Cardiac muscle cell (in vitro differentiated cells and primary cell): ENCODE measurements at regions not wholly inside any gene's neighbourhood (a gene's known extent, or its start where the extent isn't known, plus 50 kb on each side); places are given as distances from the start of the nearest gene placed in this dataset.
A peak's percentile ranks its signal among the peaks of the same experiment; 100 is the strongest.

Experiments
- DNase-seq, 2 donors: peaks; one replicate each; pipeline versions ENCODE4 v3.0.0 to v3.0.0-alpha.2; 2010 to 2017; ENCODE audit warnings: low read depth in 1 of 2, low spot score in 1 of 2
- H3K27ac ChIP-seq: fragments of 200-600 bp; sonication (generic); 2 replicates; pipeline ENCODE4 v1.5.1; 2016
- H3K27me3 ChIP-seq: fragments of 200-600 bp; sonication (generic); 2 replicates; pipeline ENCODE4 v1.6.0; 2016; ENCODE audit warnings: control low read depth
- H3K36me3 ChIP-seq: fragments of 200-600 bp; sonication (generic); 2 replicates; pipeline ENCODE4 v1.5.1; 2016; ENCODE audit warnings: control low read depth
- H3K4me1 ChIP-seq: fragments of 200-600 bp; sonication (generic); 2 replicates; pipeline ENCODE4 v1.8.1; 2017; ENCODE audit warnings: low read depth, mild to moderate bottlenecking, mixed run types
- H3K4me3 ChIP-seq: fragments of 200-600 bp; sonication (generic); 2 replicates; pipeline ENCODE4 v1.5.1; 2016; ENCODE audit warnings: mild to moderate bottlenecking
- H3K9me3 ChIP-seq: fragments of 200-600 bp; sonication (generic); 2 replicates; pipeline ENCODE4 v1.5.1; 2017; ENCODE audit warnings: low read depth, mild to moderate bottlenecking, control low read depth
- CTCF ChIP-seq: IDR thresholded peaks from 2 replicates; pipeline ENCODE4 v1.5.1; 2012; ENCODE audit warnings: low read depth, mild to moderate bottlenecking, low read length

- Histone ChIP-seq H3K9me3 (no peaks in the 10 kb centered on the region), H3K27ac (no peak overlapping the region), H3K27me3 (peaks cover 20% of the 10 kb centered on the region), H3K4me3 (no peak overlapping the region), H3K36me3 (no peaks in the 10 kb centered on the region), H3K4me1 (no peaks in the 10 kb centered on the region)
- no peak for DNase-seq
- no peak for TF ChIP-seq CTCF
These were observed 579.1 kb downstream of the PRKD1 start for GRCh38 chr14:29348504-29348903.

- H3K36me3 ChIP-seq: no peaks in the 10 kb centered on the region
- H3K4me1 ChIP-seq: no peaks in the 10 kb centered on the region
- DNase-seq: no peak
- no peaks in the 10 kb centered on the region for H3K9me3 ChIP-seq
- H3K27ac ChIP-seq: no peak overlapping the region
- TF ChIP-seq CTCF: no peak
- peaks cover 24% of the 10 kb centered on the region for H3K27me3 ChIP-seq
- no peak overlapping the region for H3K4me3 ChIP-seq
These were observed 577.2 kb downstream of the PRKD1 start for GRCh38 chr14:29350496-29350895.

GRCh38 chr14:29351996-29352705 is 575.5 kb downstream of the PRKD1 start:
- Histone ChIP-seq H3K36me3 (no peaks in the 10 kb centered on the region), H3K4me3 (no peak overlapping the region), H3K27ac (no peak overlapping the region), H3K27me3 (peaks cover 25% of the 10 kb centered on the region), H3K9me3 (no peaks in the 10 kb centered on the region), H3K4me1 (no peaks in the 10 kb centered on the region)
- no peak for TF ChIP-seq CTCF
- no peak for DNase-seq

- Histone ChIP-seq H3K36me3 (no peaks in the 10 kb centered on the region), H3K4me1 (no peaks in the 10 kb centered on the region), H3K27ac (no peak overlapping the region), H3K4me3 (no peak overlapping the region), H3K27me3 (peaks cover 25% of the 10 kb centered on the region), H3K9me3 (no peaks in the 10 kb centered on the region)
- TF ChIP-seq CTCF: no peak
- peak in 1 of 2 donors; percentile 20 for DNase-seq
These were observed 575.0 kb downstream of the PRKD1 start for GRCh38 chr14:29352706-29353080.

GRCh38 chr14:29353513-29353912 is 574.1 kb downstream of the PRKD1 start:
- no peaks in the 10 kb centered on the region for H3K36me3 ChIP-seq
- H3K9me3 ChIP-seq: no peaks in the 10 kb centered on the region
- no peak overlapping the region for H3K27ac ChIP-seq
- H3K4me1 ChIP-seq: no peaks in the 10 kb centered on the region
- DNase-seq: no peak
- TF ChIP-seq CTCF: no peak
- no peak overlapping the region for H3K4me3 ChIP-seq
- peaks cover 20% of the 10 kb centered on the region for H3K27me3 ChIP-seq
